Panc1 (cell line): ENCODE measurements at regions not wholly inside any gene's neighbourhood (a gene's known extent, or its start where the extent isn't known, plus 50 kb on each side); places are given as distances from the start of the nearest gene placed in this dataset.

Experiments
- CTCF ChIP-seq: fragments of 450-650 bp; IDR thresholded peaks from 2 replicates; pipeline ENCODE4 v1.5.1; 2017; ENCODE audit warnings: mild to moderate bottlenecking
- SIN3A ChIP-seq: IDR thresholded peaks from 2 replicates; pipeline ENCODE4 v1.6.1; 2012; ENCODE audit warnings: low read depth, mild to moderate bottlenecking, low read length, moderate library complexity, borderline replicate concordance; ENCODE audit not compliant: insufficient read depth

- no peak for TF ChIP-seq CTCF
- no peak for TF ChIP-seq SIN3A
Observed at GRCh38 chr12:72144553-72144952, 127.6 kb upstream of the TRHDE start.
